ENCODE measurements at regions not wholly inside any gene's neighbourhood (a gene's known extent, or its start where the extent isn't known, plus 50 kb on each side); places are given as distances from the start of the nearest gene placed in this dataset.

- TF ChIP-seq POLR2A (IDR thresholded peaks at IDR 0.05) (no peak), CTCF (IDR thresholded peaks at IDR 0.05) (no peak)
Measured at GRCh38 chr9:117492476-117492875, 77.6 kb upstream of the ASTN2 start.

Measured in lower leg skin (tissue), 3 donors.